PC-3 (cell line): ENCODE measurements at regions not wholly inside any gene's neighbourhood (a gene's known extent, or its start where the extent isn't known, plus 50 kb on each side); places are given as distances from the start of the nearest gene placed in this dataset.

Experiments
- EZH2 ChIP-seq: fragments of 300-600 bp; sonication (generic); IDR thresholded peaks from one replicate; pipeline ENCODE4 v1.6.1; 2017; ENCODE audit warnings: antibody characterized with exemption, mild to moderate bottlenecking, low read length; ENCODE audit not compliant: unreplicated experiment
- EZH2phosphoT487 ChIP-seq: fragments of 300-600 bp; sonication (generic); IDR thresholded peaks from 2 replicates; pipeline ENCODE4 v1.6.1; 2018; ENCODE audit warnings: mild to moderate bottlenecking, antibody characterized with exemption, low read length, borderline replicate concordance
- TF ChIP-seq, protein P1 (sequence below): fragments of 300-600 bp; sonication (generic); conservative IDR thresholded peaks from 2 replicates; pipeline ENCODE4 v1.5.1; 2017; ENCODE audit warnings: antibody characterized with exemption, low read depth, mild to moderate bottlenecking, low read length

DNA sequence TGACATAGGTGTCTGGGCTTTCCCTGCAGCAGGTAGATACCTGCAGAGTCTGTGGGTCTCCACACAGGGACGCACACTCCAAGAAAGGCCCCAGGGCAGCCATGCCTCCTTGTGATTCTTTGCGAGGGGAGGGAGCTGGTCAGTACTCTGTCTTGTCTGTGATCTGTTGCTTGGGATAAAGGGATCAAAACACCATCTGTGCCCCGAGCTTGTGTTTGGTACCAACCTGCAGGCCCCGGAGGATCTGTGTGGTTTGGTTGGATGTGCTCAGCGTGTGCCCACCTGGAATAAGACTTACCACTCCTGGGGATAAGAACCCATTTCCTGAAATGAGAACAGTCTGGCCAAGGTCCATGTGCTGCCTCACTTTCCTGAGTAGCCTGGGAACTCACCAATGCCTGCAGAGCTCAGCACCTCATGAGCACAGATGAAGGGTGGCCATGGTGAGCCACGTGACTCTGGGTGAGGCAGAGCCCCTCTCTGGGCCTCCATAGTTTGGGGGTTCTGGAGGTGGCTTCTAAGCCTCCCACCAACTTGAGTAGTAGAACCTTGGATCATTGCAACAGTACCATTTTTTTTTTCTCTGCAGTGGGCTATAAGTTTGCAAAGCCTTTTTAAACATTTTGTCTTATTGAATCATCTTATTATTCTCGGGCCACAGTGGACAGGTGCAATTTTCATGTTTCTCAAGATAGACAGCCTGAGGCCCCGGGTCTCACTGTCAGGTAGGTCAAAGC, 134.8 kb downstream of the DDX1 start:
- TF ChIP-seq EZH2phosphoT487 = no peak
- no peak for TF ChIP-seq EZH2
- TF ChIP-seq, protein P1, sequence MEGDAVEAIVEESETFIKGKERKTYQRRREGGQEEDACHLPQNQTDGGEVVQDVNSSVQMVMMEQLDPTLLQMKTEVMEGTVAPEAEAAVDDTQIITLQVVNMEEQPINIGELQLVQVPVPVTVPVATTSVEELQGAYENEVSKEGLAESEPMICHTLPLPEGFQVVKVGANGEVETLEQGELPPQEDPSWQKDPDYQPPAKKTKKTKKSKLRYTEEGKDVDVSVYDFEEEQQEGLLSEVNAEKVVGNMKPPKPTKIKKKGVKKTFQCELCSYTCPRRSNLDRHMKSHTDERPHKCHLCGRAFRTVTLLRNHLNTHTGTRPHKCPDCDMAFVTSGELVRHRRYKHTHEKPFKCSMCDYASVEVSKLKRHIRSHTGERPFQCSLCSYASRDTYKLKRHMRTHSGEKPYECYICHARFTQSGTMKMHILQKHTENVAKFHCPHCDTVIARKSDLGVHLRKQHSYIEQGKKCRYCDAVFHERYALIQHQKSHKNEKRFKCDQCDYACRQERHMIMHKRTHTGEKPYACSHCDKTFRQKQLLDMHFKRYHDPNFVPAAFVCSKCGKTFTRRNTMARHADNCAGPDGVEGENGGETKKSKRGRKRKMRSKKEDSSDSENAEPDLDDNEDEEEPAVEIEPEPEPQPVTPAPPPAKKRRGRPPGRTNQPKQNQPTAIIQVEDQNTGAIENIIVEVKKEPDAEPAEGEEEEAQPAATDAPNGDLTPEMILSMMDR = no peak
